Lung (tissue), 11 donors: ENCODE measurements at regions not wholly inside any gene's neighbourhood (a gene's known extent, or its start where the extent isn't known, plus 50 kb on each side); places are given as distances from the start of the nearest gene placed in this dataset.

ENCODE experiments used
- ATAC-seq: fragments of 200-7000 bp; cut with Tn5 transposase; one replicate; pipeline ENCODE4 v1.9.1; 2020; ENCODE audit warnings: moderate number of reproducible peaks; ENCODE audit not compliant: insufficient read depth, low FRiP score
- DNase-seq, 3 donors: peaks; one replicate each; pipeline ENCODE4 v3.0.0-alpha.2; 2013 to 2017
- H3K27ac ChIP-seq, 2 donors: one replicate each; pipeline ENCODE4 v1.5.1; 2013; ENCODE audit warnings: mild to moderate bottlenecking in 2 of 2, moderate library complexity in 2 of 2, control low read depth in 1 of 2, inconsistent platforms in 1 of 2, low read depth in 1 of 2, low read length in 1 of 2
- H3K27me3 ChIP-seq, 3 donors: one replicate each; pipeline ENCODE4 v1.5.1; 2013; ENCODE audit warnings: low read length in 2 of 3; ENCODE audit not compliant: control insufficient read depth in 3 of 3, insufficient read depth in 3 of 3
- H3K36me3 ChIP-seq, 4 donors: one replicate each; pipeline ENCODE4 v1.5.1; 2013; ENCODE audit warnings: low read length in 4 of 4, mild to moderate bottlenecking in 1 of 4, moderate library complexity in 1 of 4; ENCODE audit not compliant: control insufficient read depth in 4 of 4, insufficient read depth in 4 of 4
- H3K4me1 ChIP-seq, 5 donors: one replicate each; pipeline ENCODE4 v1.5.1; 2013; ENCODE audit warnings: low read length in 5 of 5, mild to moderate bottlenecking in 2 of 5, moderate library complexity in 1 of 5; ENCODE audit not compliant: control insufficient read depth in 5 of 5, insufficient read depth in 5 of 5
- H3K4me3 ChIP-seq: one replicate; pipeline ENCODE4 v1.5.1; 2013; ENCODE audit warnings: mild to moderate bottlenecking, control low read depth, moderate library complexity
- H3K9ac ChIP-seq, 2 donors: one replicate each; pipeline ENCODE4 v1.5.1; 2013; ENCODE audit warnings: low read length in 2 of 2, control low read depth in 1 of 2; ENCODE audit not compliant: insufficient read depth in 1 of 2
- H3K9me3 ChIP-seq, 4 donors: one replicate each; pipeline ENCODE4 v1.5.1; 2013; ENCODE audit warnings: low read length in 3 of 4, mild to moderate bottlenecking in 1 of 4, moderate library complexity in 1 of 4; ENCODE audit not compliant: control insufficient read depth in 4 of 4, insufficient read depth in 3 of 4
- WGBS, 2 donors: extraction: QIAGEN DNeasy Blood & Tissue Kit; methylation state at CpG; one replicate each; pipeline ENCODE4 v1.1.7; 2013; 5-methylcytosine and 5-hydroxymethylcytosine counted together
- TF ChIP-seq, protein P1 (sequence below): IDR thresholded peaks from 2 replicates; pipeline ENCODE4 v1.5.1; 2012; ENCODE audit warnings: mild to moderate bottlenecking; ENCODE audit errors: control extremely low read depth, extremely low read depth
- donor health status: control.
- donor health status: control.
- donor health status: Bipolar disorder and iron deficiency.
- donor health status: healthy.
- donor health status: DM: yes; HTN: yes; CAD: no.

GRCh38 chr5:143583409-143583808, 179.9 kb upstream of the NR3C1 start:
- no peak overlapping the region for H3K27ac ChIP-seq
- no peak overlapping the region for H3K4me3 ChIP-seq
- H3K36me3 ChIP-seq = no peaks in the 10 kb centered on the region
- WGBS, 2 donors = 27 to 50% methylated on average over 1 of the region's 1 CpG
- H3K4me1 ChIP-seq = peaks cover 0 to 15% (median 1%) of the 10 kb centered on the region in 5 donors
- TF ChIP-seq, protein P1, sequence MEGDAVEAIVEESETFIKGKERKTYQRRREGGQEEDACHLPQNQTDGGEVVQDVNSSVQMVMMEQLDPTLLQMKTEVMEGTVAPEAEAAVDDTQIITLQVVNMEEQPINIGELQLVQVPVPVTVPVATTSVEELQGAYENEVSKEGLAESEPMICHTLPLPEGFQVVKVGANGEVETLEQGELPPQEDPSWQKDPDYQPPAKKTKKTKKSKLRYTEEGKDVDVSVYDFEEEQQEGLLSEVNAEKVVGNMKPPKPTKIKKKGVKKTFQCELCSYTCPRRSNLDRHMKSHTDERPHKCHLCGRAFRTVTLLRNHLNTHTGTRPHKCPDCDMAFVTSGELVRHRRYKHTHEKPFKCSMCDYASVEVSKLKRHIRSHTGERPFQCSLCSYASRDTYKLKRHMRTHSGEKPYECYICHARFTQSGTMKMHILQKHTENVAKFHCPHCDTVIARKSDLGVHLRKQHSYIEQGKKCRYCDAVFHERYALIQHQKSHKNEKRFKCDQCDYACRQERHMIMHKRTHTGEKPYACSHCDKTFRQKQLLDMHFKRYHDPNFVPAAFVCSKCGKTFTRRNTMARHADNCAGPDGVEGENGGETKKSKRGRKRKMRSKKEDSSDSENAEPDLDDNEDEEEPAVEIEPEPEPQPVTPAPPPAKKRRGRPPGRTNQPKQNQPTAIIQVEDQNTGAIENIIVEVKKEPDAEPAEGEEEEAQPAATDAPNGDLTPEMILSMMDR = no peak
- H3K9ac ChIP-seq = no peak overlapping the region
- no peaks in the 10 kb centered on the region for H3K27me3 ChIP-seq
- no peaks in the 10 kb centered on the region for H3K9me3 ChIP-seq
- no peak for DNase-seq
- no peak for ATAC-seq

DNA sequence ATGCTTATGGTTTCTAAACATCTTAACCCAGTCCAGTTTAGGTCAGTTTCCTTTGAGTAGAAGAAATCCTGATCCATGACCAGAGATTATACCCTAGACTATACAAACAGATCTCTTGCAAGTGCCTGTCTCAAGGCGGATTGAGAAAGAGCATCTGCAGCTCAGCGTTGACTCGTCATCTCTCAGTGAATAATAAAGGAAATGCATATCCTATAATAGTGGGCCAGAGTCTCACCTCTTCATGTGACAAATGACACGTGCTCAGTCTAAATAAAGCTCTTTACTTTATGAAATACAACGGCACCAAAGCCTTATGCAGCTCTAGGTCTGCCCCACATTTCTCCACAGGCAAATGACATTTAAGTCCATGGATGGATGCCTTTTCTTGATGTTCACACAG, 179.4 kb upstream of the NR3C1 start:
- TF ChIP-seq, protein P1 = no peak
- WGBS, 2 donors = 21 to 40% methylated on average over 5 of the region's 5 CpGs
- no peak for DNase-seq
- ATAC-seq = peak; percentile 58
- Histone ChIP-seq H3K9ac (no peak overlapping the region), H3K27me3 (no peaks in the 10 kb centered on the region), H3K4me3 (no peak overlapping the region), H3K36me3 (no peaks in the 10 kb centered on the region), H3K9me3 (no peaks in the 10 kb centered on the region), H3K27ac (no peak overlapping the region), H3K4me1 (peaks cover 0 to 15% (median 1%) of the 10 kb centered on the region in 5 donors)

- TF ChIP-seq, protein P1 = no peak
- H3K27me3 ChIP-seq = no peaks in the 10 kb centered on the region
- no peak overlapping the region for H3K9ac ChIP-seq
- H3K9me3 ChIP-seq = no peaks in the 10 kb centered on the region
- peaks cover 1 to 15% (median 8%) of the 10 kb centered on the region in 5 donors for H3K4me1 ChIP-seq
- no peak overlapping the region for H3K27ac ChIP-seq
- ATAC-seq = no peak
- H3K36me3 ChIP-seq = no peaks in the 10 kb centered on the region
- no peak overlapping the region for H3K4me3 ChIP-seq
- WGBS, 2 donors = 54 to 69% methylated on average over 4 of the region's 4 CpGs
- no peak for DNase-seq
Measured at GRCh38 chr5:143582176-143582575, 178.7 kb upstream of the NR3C1 start.

- WGBS, 2 donors = 67 to 91% methylated on average over 2 of the region's 2 CpGs
- Histone ChIP-seq H3K27me3 (no peaks in the 10 kb centered on the region), H3K9me3 (no peaks in the 10 kb centered on the region), H3K27ac (no peak overlapping the region), H3K9ac (no peak overlapping the region), H3K36me3 (no peaks in the 10 kb centered on the region), H3K4me3 (no peak overlapping the region), H3K4me1 (peaks cover 1 to 12% (median 10%) of the 10 kb centered on the region in 5 donors)
- ATAC-seq = no peak
- TF ChIP-seq, protein P1 = no peak
- no peak for DNase-seq
Measured at GRCh38 chr5:143581649-143582048, 178.2 kb upstream of the NR3C1 start.
